Endometrial microvascular endothelial cells (primary cell): ENCODE measurements at regions not wholly inside any gene's neighbourhood (a gene's known extent, or its start where the extent isn't known, plus 50 kb on each side); places are given as distances from the start of the nearest gene placed in this dataset.
"Not testable (repeated sequence)": the region's sequence is repeated elsewhere in the genome, so short reads cannot be mapped to it uniquely, and the experiment has no call there.

Experiments
- in situ Hi-C: cut with HindIII; loops from 2 replicates; pipeline ENCODE4 v1.10.0; 2017; ENCODE audit warnings: low sequenced_read_pairs, low pct_unique_long_range_greater_than_20kb; ENCODE audit errors: inconsistent ontology term

GRCh38 chr2:234272069-234272850 lies 221.8 kb downstream of the SPP2 start:
- in situ Hi-C loops, result no loop called here

- in situ Hi-C loops, result no loop called here
Observed at GRCh38 chr2:234271338-234271737, 220.8 kb downstream of the SPP2 start.

- in situ Hi-C loops, result no loop called here
Observed at GRCh38 chr2:234269769-234270204, 219.3 kb downstream of the SPP2 start.

GRCh38 chr2:234267534-234267933 lies 217.0 kb downstream of the SPP2 start:
- in situ Hi-C loops, result no loop called here

- in situ Hi-C loops, result no loop called here
Observed at GRCh38 chr2:234266952-234267351, 216.4 kb downstream of the SPP2 start.

GRCh38 chr2:234265206-234265605 lies 214.7 kb downstream of the SPP2 start:
- in situ Hi-C loops, result no loop called here

- in situ Hi-C loops, result no loop called here
Observed at GRCh38 chr2:234261736-234262135, 211.2 kb downstream of the SPP2 start.

GRCh38 chr2:234259440-234259839 lies 208.9 kb downstream of the SPP2 start:
- in situ Hi-C loops, result no loop called here

GRCh38 chr2:234258562-234259141 lies 208.2 kb downstream of the SPP2 start:
- in situ Hi-C loops, result no loop called here

GRCh38 chr2:234257859-234258561 lies 207.5 kb downstream of the SPP2 start:
- in situ Hi-C loops, result no loop called here

- in situ Hi-C loops, result no loop called here
Observed at GRCh38 chr2:234256516-234256915, 206.0 kb downstream of the SPP2 start.

GRCh38 chr2:234254783-234255521 lies 204.4 kb downstream of the SPP2 start:
- in situ Hi-C loops, result no loop called here

- in situ Hi-C loops, result no loop called here
Observed at GRCh38 chr2:234252772-234253171, 202.3 kb downstream of the SPP2 start.

GRCh38 chr2:234251326-234252271 lies 201.1 kb downstream of the SPP2 start:
- in situ Hi-C loops, result no loop called here

- in situ Hi-C loops, result no loop called here
Observed at GRCh38 chr2:234250926-234251325, 200.4 kb downstream of the SPP2 start.

- in situ Hi-C loops, result no loop called here
Observed at GRCh38 chr2:234249873-234250272, 199.4 kb downstream of the SPP2 start.

GRCh38 chr2:234249034-234249735 lies 198.7 kb downstream of the SPP2 start:
- in situ Hi-C loops, result no loop called here

GRCh38 chr2:234248213-234248710 lies 197.8 kb downstream of the SPP2 start:
- in situ Hi-C loops, result not testable (repeated sequence)
